Breast epithelium (tissue), 3 donors: ENCODE measurements at regions not wholly inside any gene's neighbourhood (a gene's known extent, or its start where the extent isn't known, plus 50 kb on each side); places are given as distances from the start of the nearest gene placed in this dataset.

Source experiments
- POLR2A ChIP-seq: fragments of 450-650 bp; IDR thresholded peaks from one replicate; pipeline ENCODE4 v1.6.1; 2016; ENCODE audit warnings: antibody characterized with exemption, mild to moderate bottlenecking, moderate library complexity
- POLR2AphosphoS5 ChIP-seq, 3 donors: sonication (generic); formaldehyde crosslinking; IDR thresholded peaks; one replicate each; pipeline ENCODE4 v1.6.1; 2017; ENCODE audit warnings: antibody characterized with exemption in 3 of 3
- TF ChIP-seq, protein P1 (sequence below), 3 donors: fragments of 450-650 bp; IDR thresholded peaks; one replicate each; pipeline ENCODE4 v1.5.1; 2016 to 2017; ENCODE audit warnings: antibody characterized with exemption in 3 of 3, mild to moderate bottlenecking in 3 of 3, moderate library complexity in 3 of 3

- TF ChIP-seq POLR2AphosphoS5 (IDR thresholded peaks at IDR 0.05) (no peak), POLR2A (no peak)
- TF ChIP-seq, protein P1, sequence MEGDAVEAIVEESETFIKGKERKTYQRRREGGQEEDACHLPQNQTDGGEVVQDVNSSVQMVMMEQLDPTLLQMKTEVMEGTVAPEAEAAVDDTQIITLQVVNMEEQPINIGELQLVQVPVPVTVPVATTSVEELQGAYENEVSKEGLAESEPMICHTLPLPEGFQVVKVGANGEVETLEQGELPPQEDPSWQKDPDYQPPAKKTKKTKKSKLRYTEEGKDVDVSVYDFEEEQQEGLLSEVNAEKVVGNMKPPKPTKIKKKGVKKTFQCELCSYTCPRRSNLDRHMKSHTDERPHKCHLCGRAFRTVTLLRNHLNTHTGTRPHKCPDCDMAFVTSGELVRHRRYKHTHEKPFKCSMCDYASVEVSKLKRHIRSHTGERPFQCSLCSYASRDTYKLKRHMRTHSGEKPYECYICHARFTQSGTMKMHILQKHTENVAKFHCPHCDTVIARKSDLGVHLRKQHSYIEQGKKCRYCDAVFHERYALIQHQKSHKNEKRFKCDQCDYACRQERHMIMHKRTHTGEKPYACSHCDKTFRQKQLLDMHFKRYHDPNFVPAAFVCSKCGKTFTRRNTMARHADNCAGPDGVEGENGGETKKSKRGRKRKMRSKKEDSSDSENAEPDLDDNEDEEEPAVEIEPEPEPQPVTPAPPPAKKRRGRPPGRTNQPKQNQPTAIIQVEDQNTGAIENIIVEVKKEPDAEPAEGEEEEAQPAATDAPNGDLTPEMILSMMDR (IDR thresholded peaks at IDR 0.05): no peak
These were observed 81.3 kb upstream of the DMRT1 start for GRCh38 chr9:759983-760736.
